NCI-H146 (cell line): ENCODE measurements at regions not wholly inside any gene's neighbourhood (a gene's known extent, or its start where the extent isn't known, plus 50 kb on each side); places are given as distances from the start of the nearest gene placed in this dataset.

Source experiments
- DNase-seq: peaks from one replicate; lab custom pipeline; 2025; lab: John Stamatoyannopoulos, UW

DNA sequence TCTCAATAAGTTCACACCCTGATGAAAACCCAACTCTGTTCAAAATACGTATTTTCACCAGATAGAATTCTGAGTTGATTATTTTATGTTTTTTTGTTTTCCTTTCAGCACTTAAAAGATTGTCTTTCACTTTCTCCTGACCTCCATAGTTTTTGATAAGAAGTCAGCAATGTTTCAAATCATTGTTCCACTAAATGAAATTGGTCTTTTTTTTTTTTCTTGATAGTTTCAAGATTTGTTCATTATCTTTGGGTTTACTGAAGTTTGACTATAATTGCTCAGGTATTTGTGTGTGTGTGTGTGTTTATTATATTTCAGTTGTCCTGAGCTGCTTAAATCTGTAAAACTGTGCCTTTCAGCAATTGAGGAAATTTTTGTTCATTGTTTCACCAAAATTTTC lies 498.7 kb downstream of the TLE1 start:
- no peak for DNase-seq

DNA sequence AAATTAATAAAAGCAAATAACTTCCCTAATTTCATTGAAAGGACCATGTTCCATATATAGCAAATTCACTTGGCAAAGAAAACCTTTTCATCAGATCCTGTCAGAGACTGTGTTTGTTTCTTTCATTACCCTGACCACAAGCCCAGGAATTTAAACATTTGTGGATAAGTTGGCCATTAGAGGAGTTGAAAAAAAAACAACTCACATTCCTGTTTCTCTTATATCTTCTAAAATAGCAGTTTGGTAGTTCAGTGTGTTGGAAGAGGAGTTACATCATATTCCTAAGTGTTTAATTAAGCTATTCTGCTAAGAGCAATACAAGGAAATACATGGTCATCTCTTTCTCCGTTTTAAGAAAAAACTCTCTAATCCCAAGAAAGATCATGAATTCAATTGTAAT lies 505.6 kb downstream of the TLE1 start:
- no peak for DNase-seq

DNA sequence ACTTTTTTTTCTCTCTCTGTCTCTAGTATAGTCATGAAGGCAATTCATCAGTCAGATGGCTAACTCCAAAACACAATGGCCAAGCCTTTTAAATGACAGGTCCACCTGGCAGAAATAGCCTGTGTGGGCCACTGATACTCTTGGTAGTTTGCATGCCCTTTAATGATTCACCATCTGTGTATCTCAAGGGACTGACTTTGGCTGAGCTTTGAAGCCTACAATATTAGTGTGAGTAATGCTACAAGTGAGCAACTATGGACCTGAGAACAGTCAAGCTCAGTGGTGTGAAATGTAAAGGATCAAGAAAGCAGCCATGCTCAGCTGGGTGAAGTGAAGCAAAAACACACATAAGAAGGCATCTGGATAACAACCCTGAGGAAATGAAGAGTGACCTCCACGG lies 506.9 kb downstream of the TLE1 start:
- no peak for DNase-seq

DNA sequence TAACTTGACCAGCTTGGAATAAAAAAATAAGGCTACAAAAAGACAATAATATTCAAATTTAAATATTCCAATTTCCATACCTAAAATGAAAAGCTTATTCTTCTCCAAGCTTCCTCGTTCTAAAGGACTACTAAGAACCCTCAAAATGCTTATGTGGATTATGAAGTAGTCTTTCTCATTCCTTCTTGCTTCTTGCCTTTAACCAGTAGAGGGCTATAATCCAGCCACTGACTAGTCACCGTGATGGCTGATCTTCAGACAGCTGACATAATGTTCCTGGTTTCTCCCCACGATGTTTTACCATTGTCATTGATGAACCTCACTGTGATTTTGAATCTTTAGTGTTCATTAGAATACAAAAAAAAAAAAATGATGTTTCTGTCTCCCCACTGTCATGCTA lies 515.3 kb downstream of the TLE1 start:
- no peak for DNase-seq

DNA sequence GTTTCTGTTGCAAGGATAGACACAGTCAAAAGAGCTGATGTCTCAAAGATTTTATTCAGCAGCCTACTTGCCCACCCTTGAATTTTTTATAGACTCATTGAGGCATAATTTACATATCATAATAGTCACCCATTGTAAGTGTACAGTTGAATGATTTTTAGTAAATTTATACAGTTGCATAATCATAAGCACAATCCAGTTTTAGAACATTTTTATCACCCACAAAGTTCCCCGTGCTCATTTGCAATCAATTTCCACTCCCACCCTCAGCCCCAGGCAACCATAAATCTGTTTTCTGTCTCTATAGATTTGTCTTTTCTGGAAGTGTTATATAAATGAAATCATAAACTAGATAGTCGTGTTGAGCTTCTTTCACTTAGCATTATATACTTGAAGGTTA lies 517.7 kb downstream of the TLE1 start:
- no peak for DNase-seq

DNA sequence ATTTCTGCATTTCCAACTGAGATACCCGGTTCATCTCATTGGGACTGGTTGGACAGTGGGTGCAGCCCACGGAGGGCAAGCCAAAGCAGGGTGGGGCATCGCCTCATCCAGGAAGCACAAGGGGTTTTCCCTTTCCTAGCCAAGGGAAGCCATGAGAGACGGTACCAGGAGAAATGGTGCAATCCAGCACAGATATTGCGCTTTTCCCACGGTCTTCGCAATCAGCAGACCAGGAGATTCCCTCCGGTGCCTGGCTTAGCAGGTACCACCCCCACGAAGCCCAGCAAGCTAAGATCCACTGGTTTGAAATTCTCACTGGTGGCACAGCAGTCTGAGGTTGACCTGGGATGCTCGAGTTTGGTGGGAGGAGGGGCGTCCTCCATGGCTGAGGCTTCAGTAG lies 527.0 kb downstream of the TLE1 start:
- DNase-seq, result no peak

DNA sequence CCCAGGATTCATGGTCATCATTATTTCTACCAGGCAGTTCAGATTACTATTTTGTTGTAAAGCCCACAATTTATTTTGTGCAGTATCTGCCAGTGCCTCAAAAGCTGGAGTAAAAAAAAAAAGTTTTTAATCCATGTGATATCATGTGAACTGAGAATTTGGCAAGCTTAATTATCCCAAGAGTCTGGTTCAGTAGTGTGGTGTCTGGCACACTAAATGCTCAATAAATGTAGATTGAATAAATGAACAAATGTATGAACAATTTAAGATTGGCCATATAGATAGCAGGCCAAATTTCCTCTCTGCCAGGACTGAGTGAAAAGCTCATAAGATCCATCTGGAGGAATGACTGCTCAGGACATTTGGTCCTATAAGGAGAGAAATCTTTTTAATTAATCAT lies 533.0 kb downstream of the TLE1 start:
- DNase-seq, result no peak

DNA sequence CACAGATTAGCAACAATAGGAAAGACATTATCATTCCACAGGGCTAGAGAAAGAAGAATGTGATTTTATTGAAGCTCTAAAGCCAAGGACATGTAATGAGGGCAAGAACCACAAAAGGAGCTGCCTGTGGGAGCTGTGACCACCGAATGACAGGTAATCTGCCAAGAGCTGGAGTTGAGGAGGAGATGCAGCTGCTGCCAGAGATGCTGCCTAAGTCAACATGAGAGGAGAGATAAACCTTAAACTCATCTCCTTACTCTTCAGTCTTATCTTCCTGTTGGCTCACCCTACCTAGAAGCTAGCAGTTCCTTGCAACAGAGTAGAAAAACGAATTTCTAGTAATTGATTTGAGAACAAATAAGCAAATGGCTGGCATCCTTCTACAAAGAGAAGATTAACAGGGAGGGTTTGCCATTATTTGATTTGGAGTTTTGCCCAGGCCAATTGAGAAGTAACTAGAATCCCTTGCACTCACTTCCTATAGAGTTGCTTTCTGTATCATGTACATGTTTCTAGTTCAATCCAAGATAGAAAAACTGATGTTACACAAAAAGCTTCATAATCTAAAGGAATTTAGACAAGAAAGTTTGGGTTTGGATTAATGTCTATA lies 539.2 kb downstream of the TLE1 start:
- no peak for DNase-seq

DNA sequence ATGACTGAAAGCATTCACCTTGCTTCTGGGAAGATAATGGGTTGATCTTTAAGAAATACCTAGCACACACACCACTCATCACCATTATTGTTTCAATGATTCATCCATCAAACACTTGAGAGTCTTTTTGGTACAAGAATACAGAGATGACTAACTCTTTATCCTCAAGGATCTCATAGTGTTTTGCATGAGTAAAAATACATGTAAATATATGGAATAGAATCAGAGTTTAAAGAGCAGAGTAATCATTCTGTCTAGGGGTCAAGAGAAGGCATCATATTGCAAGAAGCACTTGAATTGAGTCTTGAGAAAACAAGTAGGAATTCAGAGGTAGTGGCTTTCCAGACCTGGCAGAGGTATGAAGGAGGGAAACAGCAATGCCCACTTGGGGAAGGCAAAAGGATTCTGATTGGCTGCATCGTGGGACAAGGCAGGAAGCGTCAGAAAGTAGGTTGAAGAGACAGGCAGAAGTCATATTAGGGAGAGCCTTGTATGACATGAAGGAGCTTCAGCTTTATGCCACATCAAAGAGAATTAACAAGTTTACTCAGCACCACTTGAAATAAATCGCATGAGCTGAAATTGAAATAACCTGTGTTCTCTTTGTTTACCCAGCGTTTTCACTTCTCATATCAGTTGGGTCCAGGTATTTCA lies 542.5 kb downstream of the TLE1 start:
- DNase-seq, result no peak

DNA sequence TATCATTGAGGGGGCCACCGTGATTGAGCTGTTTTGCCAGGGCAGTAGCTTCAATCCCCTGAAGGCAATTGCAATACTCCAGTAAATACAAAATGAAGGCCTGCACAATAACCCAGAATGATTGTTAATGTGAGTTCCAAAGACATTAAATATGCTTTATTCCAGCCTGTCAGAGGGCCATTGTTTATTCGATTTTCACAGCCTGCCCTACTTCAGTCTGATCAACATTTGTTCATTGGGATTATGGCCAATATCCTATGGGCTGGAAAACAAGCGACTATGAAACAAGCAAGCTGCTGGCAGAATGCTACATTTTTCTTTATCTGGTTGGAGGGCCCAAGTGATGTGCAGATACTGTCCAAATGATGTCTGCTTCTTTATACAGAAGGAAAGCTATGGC lies 543.1 kb downstream of the TLE1 start:
- DNase-seq, result no peak

DNA sequence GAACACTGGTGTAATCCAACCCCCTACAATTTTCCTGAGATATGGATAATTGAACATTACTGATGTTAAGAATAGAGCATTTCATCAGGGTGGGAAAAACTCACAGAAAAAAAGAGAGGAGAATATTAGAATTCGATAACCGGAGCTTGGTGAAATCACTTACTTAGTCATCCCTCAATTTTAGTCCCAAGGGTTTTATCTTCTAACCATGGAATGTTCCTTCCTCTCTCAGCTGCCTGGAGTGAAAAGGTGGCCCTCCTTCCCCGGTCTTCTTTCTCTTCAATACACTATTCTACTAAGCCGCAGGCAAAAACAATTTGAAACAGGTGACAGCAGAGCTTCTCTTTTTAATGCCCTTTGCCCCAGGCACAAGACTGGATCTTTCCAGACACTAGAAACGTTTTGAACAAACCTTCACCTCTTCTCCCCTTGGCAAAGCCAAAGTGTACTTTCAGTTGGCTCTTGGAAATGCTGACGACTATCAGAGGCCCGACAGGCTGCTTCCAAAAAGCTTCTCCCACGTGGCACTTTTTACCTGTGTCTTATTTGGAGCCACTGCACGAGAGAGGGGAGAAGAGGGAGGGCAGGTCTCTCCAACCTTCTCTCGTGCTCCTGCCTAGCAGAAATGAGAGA lies 543.9 kb downstream of the TLE1 start:
- DNase-seq, result no peak

DNA sequence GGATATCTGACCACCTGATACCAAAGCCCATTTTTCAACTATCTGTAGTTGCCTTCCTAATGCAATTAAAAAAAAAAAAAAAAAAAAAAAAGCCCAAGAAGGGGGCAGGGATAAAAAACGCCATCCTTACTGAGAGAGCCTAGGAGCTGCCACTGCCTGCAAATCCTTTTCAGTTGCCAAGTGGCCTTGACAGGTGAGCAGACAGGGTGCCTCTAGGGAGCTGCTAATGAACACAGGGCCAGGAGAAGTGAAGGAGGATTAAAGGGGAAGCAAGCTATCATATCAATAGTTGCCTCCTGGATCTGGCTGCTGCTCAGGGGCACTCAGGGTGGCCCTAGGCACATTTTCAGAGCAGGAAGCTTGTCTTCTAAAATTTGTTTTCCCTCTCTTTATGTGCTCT lies 547.4 kb downstream of the TLE1 start:
- DNase-seq, result no peak

DNA sequence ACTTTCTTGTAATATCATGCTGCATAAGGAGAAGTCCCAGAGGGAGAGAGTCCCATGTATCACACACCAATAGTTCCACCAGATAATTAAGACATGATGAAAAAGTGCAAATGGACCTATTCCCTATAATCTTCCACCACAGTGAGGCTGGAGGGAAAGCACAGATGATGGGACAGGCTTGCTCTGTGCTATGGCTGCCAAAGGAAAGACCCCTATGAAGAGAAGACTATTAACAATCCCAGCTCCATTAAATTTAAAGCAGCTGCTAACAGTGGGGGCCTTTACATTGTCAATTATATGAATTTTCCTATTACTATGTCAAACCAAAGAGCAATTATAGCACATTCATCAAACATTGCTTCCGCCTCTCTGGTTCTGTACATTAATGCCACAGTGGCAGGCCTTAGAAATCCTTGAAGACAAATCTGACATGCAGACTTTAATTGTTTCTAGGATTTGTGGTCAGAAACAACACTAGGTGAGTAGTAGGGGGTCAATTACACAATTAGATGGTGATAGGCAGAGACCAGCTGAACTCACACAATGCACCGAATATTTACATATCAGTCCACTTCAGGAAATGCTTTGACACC lies 551.3 kb downstream of the TLE1 start:
- DNase-seq, result no peak

DNA sequence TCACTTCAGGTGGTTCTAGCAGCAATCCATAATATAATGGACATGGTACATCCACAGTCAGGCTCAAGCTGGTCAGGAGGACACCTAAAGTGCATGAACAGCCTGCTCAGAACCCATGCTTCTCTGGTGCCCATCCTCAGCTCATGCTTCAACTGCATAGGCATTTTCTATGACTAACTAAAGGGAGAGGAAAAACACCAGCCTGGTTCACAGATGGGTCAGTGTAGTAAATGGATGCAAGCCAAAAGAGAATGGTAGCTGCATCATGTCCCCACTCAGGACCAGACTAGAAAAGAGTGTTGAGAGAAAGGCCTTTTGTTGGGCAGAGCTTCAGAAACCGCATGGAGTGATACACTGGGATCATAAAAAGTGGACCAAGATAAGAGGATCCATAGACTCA lies 556.6 kb downstream of the TLE1 start:
- DNase-seq, result no peak

DNA sequence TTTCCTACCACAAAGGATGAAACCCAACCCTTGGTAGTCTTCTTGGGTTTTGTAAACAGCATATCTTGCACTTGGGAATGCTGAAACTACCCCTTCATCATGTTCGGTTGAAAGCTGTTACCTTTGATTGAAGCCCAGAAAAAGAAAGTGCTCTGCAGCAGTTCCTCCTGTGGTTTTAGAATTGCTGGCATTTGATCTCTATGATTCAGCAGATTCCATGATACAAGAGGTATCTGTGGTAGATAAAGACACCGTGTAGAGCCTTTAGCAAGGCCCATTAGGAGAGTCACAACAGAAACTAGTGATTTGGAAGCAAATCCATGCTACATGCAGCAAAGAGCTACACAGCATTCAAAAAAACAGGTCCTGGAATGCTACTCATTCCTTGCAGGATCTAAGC lies 557.0 kb downstream of the TLE1 start:
- DNase-seq, result no peak

DNA sequence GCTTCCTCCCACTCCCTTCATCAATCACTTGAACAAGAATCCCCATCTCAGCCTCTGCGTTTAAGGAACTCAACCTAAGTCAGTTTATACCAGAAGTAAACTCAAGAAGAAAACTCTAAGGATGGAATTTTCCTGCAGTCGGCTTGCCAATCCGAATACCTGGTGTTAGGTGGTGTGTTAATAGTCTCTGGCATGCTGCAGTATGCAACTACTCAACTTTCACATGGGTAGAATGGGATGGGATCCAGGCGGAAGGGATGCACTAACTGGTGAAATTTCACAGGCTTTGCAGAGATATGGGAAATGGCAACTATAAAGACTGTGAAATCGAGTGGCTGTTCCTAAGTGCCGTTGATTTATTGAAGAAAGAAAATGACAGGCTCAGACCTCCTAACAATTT lies 560.6 kb downstream of the TLE1 start:
- DNase-seq, result no peak

DNA sequence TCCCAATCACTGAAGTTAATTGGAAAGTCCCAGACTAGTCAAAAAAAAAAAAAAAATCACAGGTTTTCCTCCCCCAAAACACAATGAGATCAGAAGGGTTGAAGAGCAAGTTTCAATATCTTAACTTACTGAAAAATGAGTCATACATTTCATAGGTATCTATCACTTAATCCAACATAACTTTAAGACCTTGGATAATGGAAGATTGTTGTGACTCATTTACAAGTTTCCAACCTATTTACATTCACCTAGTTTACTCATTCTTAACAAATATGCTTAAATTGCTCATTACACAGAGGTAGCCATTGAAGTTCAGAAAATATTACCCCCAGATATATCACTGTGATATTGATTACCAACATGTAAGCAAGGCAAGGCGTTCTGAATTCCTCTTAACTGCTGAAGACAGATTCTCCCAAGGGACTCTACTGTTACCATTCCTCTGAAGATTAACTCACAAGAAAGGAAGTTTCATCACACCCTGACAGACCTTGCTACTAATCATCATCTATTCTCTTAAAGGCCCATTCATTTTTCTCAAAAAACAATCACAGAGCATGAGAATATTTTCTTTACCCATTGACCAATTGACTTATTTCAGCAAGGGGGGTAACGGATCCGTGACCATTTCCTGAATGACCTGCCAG lies 563.8 kb downstream of the TLE1 start:
- no peak for DNase-seq

DNA sequence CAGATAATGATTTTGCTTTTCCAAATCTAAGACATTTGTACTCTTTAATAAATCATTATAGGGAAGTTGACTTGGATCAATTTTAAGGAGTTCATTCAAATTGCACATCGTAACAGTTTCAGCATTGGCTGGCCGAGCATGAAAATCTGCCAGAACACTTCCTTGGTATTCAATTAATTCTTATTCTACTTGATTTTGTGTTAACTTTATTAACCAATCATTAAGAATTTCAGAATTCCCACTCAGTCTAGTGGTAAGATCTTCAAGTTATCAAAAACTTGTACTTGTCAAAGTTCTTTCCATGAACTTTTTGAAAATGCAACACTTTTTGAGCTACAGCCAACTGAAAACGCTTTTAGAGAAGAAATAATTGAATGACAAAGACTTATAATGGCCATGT lies 565.8 kb downstream of the TLE1 start:
- no peak for DNase-seq

DNA sequence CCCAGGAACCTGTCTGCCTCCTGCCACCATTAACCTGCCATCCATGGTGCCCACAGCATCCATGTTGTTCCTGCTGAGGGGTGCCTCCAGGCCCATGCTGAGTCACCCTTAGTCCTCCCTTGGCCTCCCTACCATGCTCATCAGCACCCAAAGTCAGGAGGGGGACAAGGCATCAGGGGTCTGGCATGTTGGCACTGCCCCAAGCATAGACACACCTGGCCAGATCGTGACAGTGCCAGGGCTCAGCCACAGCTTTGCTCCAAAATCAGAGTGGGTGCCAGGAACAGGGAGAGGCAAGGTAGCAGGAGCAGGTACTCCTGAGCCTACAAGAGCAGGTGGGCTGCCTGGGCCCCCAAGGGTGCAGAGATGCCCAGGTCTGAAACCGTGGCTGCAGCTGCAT lies 566.6 kb downstream of the TLE1 start:
- DNase-seq, result no peak

DNA sequence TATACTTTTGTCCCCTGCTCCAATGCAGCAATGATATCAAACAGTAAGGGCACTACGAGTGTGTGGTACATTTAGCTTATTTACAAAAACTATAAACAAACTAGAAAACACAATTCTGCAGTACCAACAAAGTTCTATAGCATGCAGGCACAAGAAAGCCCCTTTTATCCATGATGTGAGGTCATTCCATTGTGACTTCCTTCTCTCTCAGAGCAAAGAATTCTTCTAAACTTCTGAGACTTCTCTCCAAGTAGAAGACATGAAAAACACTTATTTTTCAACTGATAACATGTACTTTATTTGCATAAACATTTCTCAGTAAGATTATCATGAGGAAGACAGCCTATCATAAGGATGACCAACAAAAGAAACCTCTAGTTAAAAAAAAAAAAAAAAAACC lies 569.8 kb downstream of the TLE1 start:
- DNase-seq, result no peak

DNA sequence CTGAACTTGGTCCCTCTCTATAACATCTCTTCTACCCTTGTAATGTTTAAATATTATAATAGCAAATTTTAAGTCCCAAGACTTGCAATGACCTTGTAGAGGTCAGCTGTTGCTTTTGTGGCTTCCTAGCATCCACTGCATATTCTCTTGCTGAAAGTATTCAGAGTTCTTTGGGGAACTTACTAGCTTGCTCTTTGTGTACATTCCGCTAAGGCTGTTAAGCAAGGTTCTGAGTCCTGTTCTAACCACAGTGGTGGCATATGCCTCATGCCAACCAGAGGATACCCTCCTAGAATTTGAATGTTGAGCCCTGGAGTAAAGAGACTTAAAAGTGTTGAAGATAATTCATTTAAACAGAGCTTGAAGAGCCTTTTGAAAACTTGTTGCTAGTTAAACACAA lies 570.9 kb downstream of the TLE1 start:
- DNase-seq, result no peak

DNA sequence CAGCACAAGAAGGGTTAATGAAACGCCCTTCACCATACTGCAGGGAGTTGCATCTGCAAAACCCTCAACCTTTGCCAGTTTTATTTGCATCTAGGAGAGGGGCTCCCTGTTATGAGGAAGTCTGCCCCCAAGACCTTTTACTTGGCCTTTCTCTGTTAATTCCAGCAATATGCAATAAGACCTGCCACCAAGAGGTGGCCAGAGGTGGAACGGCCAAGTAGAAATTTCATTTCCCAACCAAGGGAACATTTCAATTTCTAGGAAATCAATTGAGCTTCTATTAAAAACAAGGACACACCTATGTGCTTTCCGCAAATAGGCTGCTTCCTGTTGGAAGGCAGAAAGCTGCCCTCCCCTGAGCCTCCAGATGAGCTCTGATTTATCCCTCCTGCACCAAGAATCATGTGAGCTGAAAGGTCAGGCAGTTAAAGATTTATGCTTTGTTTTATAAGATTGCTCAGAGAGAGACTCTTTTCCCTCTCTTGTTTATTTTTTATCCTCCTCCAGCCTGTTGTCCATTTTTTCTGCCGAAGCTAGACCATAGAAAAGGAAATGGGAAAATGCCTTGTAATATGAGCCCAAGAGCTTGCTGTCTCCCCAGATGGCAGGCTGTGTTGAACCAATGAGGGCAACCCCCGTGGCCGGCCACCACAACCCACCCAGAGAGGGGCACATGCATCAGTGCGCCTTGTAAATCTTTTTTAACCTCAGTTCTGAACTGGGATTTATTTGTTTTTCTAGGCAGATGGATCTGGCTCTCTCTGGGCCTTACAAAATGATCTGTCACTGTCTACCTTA lies 572.8 kb downstream of the TLE1 start:
- DNase-seq, result no peak
